ENCODE measurements at regions not wholly inside any gene's neighbourhood (a gene's known extent, or its start where the extent isn't known, plus 50 kb on each side); places are given as distances from the start of the nearest gene placed in this dataset.

GRCh38 chr17:31697838-31698237 is 161.2 kb downstream of the COPRS start:
- ATAC-seq: no peak
- intact Hi-C loops (cut with DNase I): no loop called here
- Histone ChIP-seq H3K4me3 (no peak overlapping the region), H3K36me3 (no peaks in the 10 kb centered on the region), H3K4me1 (no peaks in the 10 kb centered on the region), H3K9me3 (no peaks in the 10 kb centered on the region), H3K27ac (no peak overlapping the region), H3K27me3 (no peaks in the 10 kb centered on the region)
- DNase-seq: no peak
- no peak for TF ChIP-seq CTCF (IDR thresholded peaks at IDR 0.05)

GRCh38 chr17:31696703-31697325 is 162.2 kb downstream of the COPRS start:
- H3K36me3 ChIP-seq: no peaks in the 10 kb centered on the region
- intact Hi-C loops (cut with DNase I): no loop called here
- no peak overlapping the region for H3K4me3 ChIP-seq
- H3K27me3 ChIP-seq: no peaks in the 10 kb centered on the region
- no peak overlapping the region for H3K27ac ChIP-seq
- ATAC-seq (no peak), DNase-seq (no peak)
- H3K4me1 ChIP-seq: no peaks in the 10 kb centered on the region
- no peak for TF ChIP-seq CTCF (IDR thresholded peaks at IDR 0.05)
- H3K9me3 ChIP-seq: no peaks in the 10 kb centered on the region

GRCh38 chr17:31696184-31696602 is 162.9 kb downstream of the COPRS start:
- ATAC-seq: peak; percentile 52
- H3K9me3 ChIP-seq: no peaks in the 10 kb centered on the region
- H3K27ac ChIP-seq: no peak overlapping the region

GRCh38 chr17:31695456-31696090 is 163.5 kb downstream of the COPRS start:
- Histone ChIP-seq H3K9me3 (no peaks in the 10 kb centered on the region), H3K4me1 (no peaks in the 10 kb centered on the region), H3K27ac (no peak overlapping the region), H3K27me3 (no peaks in the 10 kb centered on the region), H3K4me3 (no peak overlapping the region), H3K36me3 (no peaks in the 10 kb centered on the region)
- no peak for ATAC-seq
- DNase-seq: no peak
- no peak for TF ChIP-seq CTCF (IDR thresholded peaks at IDR 0.05)
- intact Hi-C loops (cut with DNase I): no loop called here

More at GRCh38 chr17:31696184-31696602, 162.9 kb downstream of the COPRS start:
- TF ChIP-seq CTCF (IDR thresholded peaks at IDR 0.05): no peak
- Histone ChIP-seq H3K4me3 (no peak overlapping the region), H3K36me3 (no peaks in the 10 kb centered on the region), H3K27me3 (no peaks in the 10 kb centered on the region), H3K4me1 (no peaks in the 10 kb centered on the region)
- peak in 2 of 4 donors; percentile 64 to 69 for DNase-seq
- intact Hi-C loops (cut with DNase I): no loop called here

- intact Hi-C loops (cut with DNase I): no loop called here
- Histone ChIP-seq H3K36me3 (no peaks in the 10 kb centered on the region), H3K27me3 (no peaks in the 10 kb centered on the region), H3K4me1 (no peaks in the 10 kb centered on the region), H3K4me3 (no peak overlapping the region), H3K9me3 (no peaks in the 10 kb centered on the region), H3K27ac (no peak overlapping the region)
- TF ChIP-seq CTCF (IDR thresholded peaks at IDR 0.05): no peak
- no peak for ATAC-seq
- no peak for DNase-seq
These were observed 165.4 kb downstream of the COPRS start for GRCh38 chr17:31693433-31694220.

All from left lung (tissue), 4 donors.